Inflammatory macrophage (primary cell): ENCODE measurements at regions not wholly inside any gene's neighbourhood (a gene's known extent, or its start where the extent isn't known, plus 50 kb on each side); places are given as distances from the start of the nearest gene placed in this dataset.
"Not testable (repeated sequence)": the region's sequence is repeated elsewhere in the genome, so short reads cannot be mapped to it uniquely, and the experiment has no call there.

Source experiments
- DNase-seq, 2 donors: peaks; one replicate each; pipeline ENCODE4 v3.0.0-alpha.2; 2020 to 2022

GRCh38 chr16:87213536-87213935, 103.7 kb downstream of the C16orf95 start:
- DNase-seq, result no peak

GRCh38 chr16:87216148-87216840, 100.9 kb downstream of the C16orf95 start:
- DNase-seq, result no peak

GRCh38 chr16:87216841-87217275, 100.3 kb downstream of the C16orf95 start:
- no peak for DNase-seq

- not testable (repeated sequence) for DNase-seq
These were observed 99.4 kb downstream of the C16orf95 start for GRCh38 chr16:87217802-87218201.

- no peak for DNase-seq
These were observed 98.7 kb downstream of the C16orf95 start for GRCh38 chr16:87218281-87219055.

GRCh38 chr16:87219287-87219909, 97.8 kb downstream of the C16orf95 start:
- DNase-seq, result no peak

- no peak for DNase-seq
These were observed 95.6 kb downstream of the C16orf95 start for GRCh38 chr16:87221633-87222032.

- no peak for DNase-seq
These were observed 94.9 kb downstream of the C16orf95 start for GRCh38 chr16:87222335-87222734.

- DNase-seq, result no peak
These were observed 93.4 kb downstream of the C16orf95 start for GRCh38 chr16:87223656-87224248.

GRCh38 chr16:87226926-87227295, 90.3 kb downstream of the C16orf95 start:
- DNase-seq, result no peak

- DNase-seq, result no peak
These were observed 89.8 kb downstream of the C16orf95 start for GRCh38 chr16:87227296-87227951.

GRCh38 chr16:87228363-87228762, 88.8 kb downstream of the C16orf95 start:
- DNase-seq, result no peak

- no peak for DNase-seq
These were observed 87.7 kb downstream of the C16orf95 start for GRCh38 chr16:87229230-87230188.

GRCh38 chr16:87230571-87230970, 86.6 kb downstream of the C16orf95 start:
- no peak for DNase-seq

GRCh38 chr16:87231295-87231694, 85.9 kb downstream of the C16orf95 start:
- DNase-seq, result no peak

GRCh38 chr16:87231911-87232310, 85.3 kb downstream of the C16orf95 start:
- DNase-seq, result no peak

GRCh38 chr16:87233928-87234327, 83.3 kb downstream of the C16orf95 start:
- no peak for DNase-seq

- DNase-seq, result no peak
These were observed 82.6 kb downstream of the C16orf95 start for GRCh38 chr16:87234601-87235000.

- DNase-seq, result peak in 1 of 2 donors; percentile 5
These were observed 81.2 kb downstream of the C16orf95 start for GRCh38 chr16:87235810-87236515.

- no peak for DNase-seq
These were observed 80.6 kb downstream of the C16orf95 start for GRCh38 chr16:87236516-87237115.
